IMR-90 (cell line): ENCODE measurements at regions not wholly inside any gene's neighbourhood (a gene's known extent, or its start where the extent isn't known, plus 50 kb on each side); places are given as distances from the start of the nearest gene placed in this dataset.

Source experiments
- ATAC-seq: fragments of 200-7000 bp; cut with Tn5 transposase; 2 replicates; pipeline ENCODE4 v1.9.1; 2020; ENCODE audit warnings: low read depth, mild to moderate bottlenecking, moderate library complexity
- BruUV-seq: library from RNA; stranded (reverse); fragments of 400-500 nt; replicated peaks from 2 replicates; lab custom pipeline; 2021; lab: Mats Ljungman, UMichigan
- CTCF ChIA-PET: fragments of 300-600 bp; formaldehyde crosslinking; extraction: SDS; loops from one replicate; lab custom pipeline; 2021; ENCODE audit warnings: antibody characterized with exemption; lab: Yijun Ruan, JAX
- POLR2A ChIA-PET: fragments of 300-600 bp; sonication (Branson Sonifier 250); formaldehyde crosslinking; loops from one replicate; lab custom pipeline; 2022; ENCODE audit warnings: antibody characterized with exemption; ENCODE audit not compliant: unreplicated experiment; lab: Charles Lee
- DNase-seq: peaks from one replicate; pipeline ENCODE4 v3.0.0; 2013
- H2AFZ ChIP-seq: replicated peaks from 2 replicates; pipeline ENCODE3; 2013; ENCODE audit warnings: low read length, mild to moderate bottlenecking; ENCODE audit not compliant: poor library complexity
- H2AK5ac ChIP-seq: 2 replicates; pipeline ENCODE4 v1.6.1; 2013; ENCODE audit warnings: low read depth, low read length, inconsistent platforms
- H2AK9ac ChIP-seq: replicated peaks from 2 replicates; pipeline ENCODE3; 2013; ENCODE audit warnings: mild to moderate bottlenecking, low read depth, low read length, moderate library complexity; ENCODE audit not compliant: poor library complexity
- H2BK120ac ChIP-seq: 2 replicates; pipeline ENCODE4 v1.6.1; 2013; ENCODE audit warnings: low read depth, low read length, inconsistent platforms
- H2BK15ac ChIP-seq: 3 replicates; pipeline ENCODE4 v1.6.1; 2013; ENCODE audit warnings: low read depth, low read length, inconsistent platforms
- H2BK20ac ChIP-seq: 2 replicates; pipeline ENCODE4 v1.6.1; 2013; ENCODE audit warnings: low read depth, mild to moderate bottlenecking, inconsistent platforms, low read length, moderate library complexity
- H2BK5ac ChIP-seq: 2 replicates; pipeline ENCODE4 v1.6.1; 2013; ENCODE audit warnings: mild to moderate bottlenecking, low read depth, low read length, inconsistent platforms; ENCODE audit not compliant: poor library complexity, severe bottlenecking
- H3K14ac ChIP-seq: replicated peaks from 2 replicates; pipeline ENCODE4 v1.6.1; 2013; ENCODE audit warnings: low read depth, low read length, inconsistent platforms
- H3K18ac ChIP-seq: 2 replicates; pipeline ENCODE4 v1.6.1; 2013; ENCODE audit warnings: low read depth, low read length, control low read depth
- H3K23ac ChIP-seq: 2 replicates; pipeline ENCODE4 v1.6.1; 2013; ENCODE audit warnings: low read depth, low read length, inconsistent platforms
- H3K27ac ChIP-seq: 2 replicates; pipeline ENCODE4 v1.5.1; 2013; ENCODE audit warnings: mild to moderate bottlenecking, control low read depth, low read length; ENCODE audit not compliant: insufficient read depth
- H3K27me3 ChIP-seq: 2 replicates; pipeline ENCODE4 v1.6.1; 2013; ENCODE audit warnings: low read length; ENCODE audit not compliant: control insufficient read depth, insufficient read depth
- H3K36me3 ChIP-seq: 2 replicates; pipeline ENCODE4 v1.6.1; 2013; ENCODE audit warnings: low read length, mixed read lengths; ENCODE audit not compliant: control insufficient read depth, insufficient read depth
- H3K4ac ChIP-seq: 2 replicates; pipeline ENCODE4 v1.6.1; 2013; ENCODE audit warnings: low read depth, low read length, inconsistent platforms
- H3K4me1 ChIP-seq: 2 replicates; pipeline ENCODE4 v1.6.1; 2013; ENCODE audit warnings: low read length, mixed read lengths; ENCODE audit not compliant: control insufficient read depth, insufficient read depth
- H3K4me2 ChIP-seq: 2 replicates; pipeline ENCODE4 v1.6.1; 2013; ENCODE audit warnings: low read depth, mild to moderate bottlenecking, control low read depth, low read length, moderate library complexity
- H3K4me3 ChIP-seq: 2 replicates; pipeline ENCODE4 v1.5.1; 2013; ENCODE audit warnings: low read depth, mild to moderate bottlenecking, control low read depth, low read length, moderate library complexity; ENCODE audit not compliant: insufficient read depth
- H3K56ac ChIP-seq: 2 replicates; pipeline ENCODE4 v1.6.1; 2013; ENCODE audit warnings: low read length, inconsistent platforms; ENCODE audit not compliant: insufficient read depth; ENCODE audit errors: extremely low read depth
- H3K79me1 ChIP-seq, 2 experiments: 2 replicates each; pipeline ENCODE4 v1.6.1; 2013; ENCODE audit warnings: low read length in 2 of 2, inconsistent platforms in 1 of 2, low read depth in 1 of 2
- H3K9ac ChIP-seq: 2 replicates; pipeline ENCODE4 v1.6.1; 2013; ENCODE audit warnings: low read depth, low read length, control low read depth
- H3K9me1 ChIP-seq: 2 replicates; pipeline ENCODE4 v1.6.1; 2013; ENCODE audit warnings: low read length, inconsistent platforms; ENCODE audit not compliant: insufficient read depth
- H3K9me3 ChIP-seq: 2 replicates; pipeline ENCODE4 v1.6.1; 2013; ENCODE audit warnings: low read length; ENCODE audit not compliant: control insufficient read depth, insufficient read depth
- H4K20me1 ChIP-seq: 2 replicates; pipeline ENCODE4 v1.6.1; 2013; ENCODE audit warnings: low read length, inconsistent platforms; ENCODE audit not compliant: insufficient read depth
- H4K5ac ChIP-seq: 2 replicates; pipeline ENCODE4 v1.6.1; 2013; ENCODE audit warnings: mild to moderate bottlenecking, low read depth, low read length, control low read depth
- H4K8ac ChIP-seq, 2 experiments: 2 replicates each; pipeline ENCODE4 v1.6.1; 2013; ENCODE audit warnings: low read depth in 2 of 2, low read length in 2 of 2, control low read depth in 1 of 2, inconsistent platforms in 1 of 2
- H4K91ac ChIP-seq: 2 replicates; pipeline ENCODE4 v1.6.1; 2013; ENCODE audit warnings: low read depth, low read length, inconsistent platforms; ENCODE audit not compliant: insufficient read depth
- CTCF ChIP-seq: conservative IDR thresholded peaks from 2 replicates; pipeline ENCODE4 v1.5.1; 2012; ENCODE audit warnings: mild to moderate bottlenecking, low read depth, low read length, improper control_type of control experiment
- MAZ ChIP-seq: IDR thresholded peaks from 2 replicates; pipeline ENCODE4 v1.6.1; 2012; ENCODE audit warnings: low read depth, mild to moderate bottlenecking, low read length, improper control_type of control experiment, moderate library complexity, borderline replicate concordance
- MXI1 ChIP-seq: IDR thresholded peaks from 2 replicates; pipeline ENCODE4 v1.6.1; 2012; ENCODE audit warnings: low read depth, mild to moderate bottlenecking, low read length, moderate library complexity, borderline replicate concordance
- RAD21 ChIP-seq: IDR thresholded peaks from 2 replicates; pipeline ENCODE4 v1.6.1; 2012; ENCODE audit warnings: low read length, improper control_type of control experiment
- RCOR1 ChIP-seq: IDR thresholded peaks from 2 replicates; pipeline ENCODE4 v1.6.1; 2012; ENCODE audit warnings: mild to moderate bottlenecking, low read length, improper control_type of control experiment; ENCODE audit not compliant: insufficient replicate concordance
- WGBS, 2 experiments: methylation state at CpG; one replicate each; pipeline versions ENCODE4 v1.1.5 to v1.1.7; 2013; ENCODE audit warnings: missing lambda C conversion rate in 2 of 2; ENCODE audit not compliant: insufficient read length in 1 of 2; ENCODE audit errors: extremely low coverage in 2 of 2; 5-methylcytosine and 5-hydroxymethylcytosine counted together
- dilution Hi-C: fragments of 300-500 bp; cut with HindIII; formaldehyde crosslinking; loops from one replicate; pipeline ENCODE4 v1.14.3; 2018; ENCODE audit warnings: low sequenced_read_pairs; ENCODE audit not compliant: unreplicated experiment
- in situ Hi-C: fragments of 300-500 bp; cut with MboI; formaldehyde crosslinking; loops from 3 replicates; pipeline ENCODE4 v1.14.3; 2019; ENCODE audit warnings: low sequenced_read_pairs, inconsistent platforms, mixed read lengths
- intact Hi-C: fragments of 100-400 bp; cut with micrococcal nuclease; formaldehyde crosslinking; loops from 2 replicates; pipeline ENCODE4 v1.10.0; 2022

DNA sequence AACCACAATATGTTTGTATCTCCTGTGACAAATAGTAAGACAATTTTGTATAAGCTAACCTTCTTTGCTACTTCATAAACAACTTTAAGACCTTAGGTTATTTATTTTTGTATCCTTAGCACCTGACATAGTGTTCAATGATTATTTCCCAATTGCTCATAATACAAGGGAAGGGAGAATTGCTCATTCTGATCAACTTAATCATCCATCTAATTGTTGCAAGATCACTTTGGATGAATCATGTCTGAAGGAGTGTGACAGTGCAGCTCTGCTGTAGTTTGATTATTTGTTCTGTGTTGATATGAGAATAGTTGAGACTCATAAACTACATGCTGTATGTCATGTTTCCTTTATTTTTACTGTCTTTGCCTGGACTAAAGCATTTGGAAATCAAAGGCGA lies 721.3 kb upstream of the SEMA6A start:
- H2AK9ac ChIP-seq: no peak overlapping the region
- no peaks in the 10 kb centered on the region for H3K79me1 ChIP-seq
- ATAC-seq: no peak
- BruUV-seq: no TSS peak
- H2BK5ac ChIP-seq: no peak overlapping the region
- dilution Hi-C loops: no loop called here
- peaks cover 2% of the 10 kb centered on the region; the same call in 1 of the 2 replicates for H3K9me3 ChIP-seq
- H2BK15ac ChIP-seq: no peak overlapping the region
- no peaks in the 10 kb centered on the region for H3K9me1 ChIP-seq
- no peak overlapping the region for H4K91ac ChIP-seq
- no peak overlapping the region for H3K4me3 ChIP-seq
- no peaks in the 10 kb centered on the region for H4K20me1 ChIP-seq
- no peaks in the 10 kb centered on the region for H3K4me1 ChIP-seq
- no peak overlapping the region for H2AFZ ChIP-seq
- H2BK120ac ChIP-seq: no peak overlapping the region
- no peak overlapping the region for H3K9ac ChIP-seq
- no peak overlapping the region for H2AK5ac ChIP-seq
- H3K23ac ChIP-seq: no peak overlapping the region
- no peak overlapping the region for H4K5ac ChIP-seq
- H3K14ac ChIP-seq: no peak overlapping the region
- H3K27ac ChIP-seq: no peak overlapping the region
- intact Hi-C loops: no loop called here
- H3K56ac ChIP-seq: no peak overlapping the region
- no peak overlapping the region for H4K8ac ChIP-seq
- POLR2A ChIA-PET: no interaction called here
- H3K4me2 ChIP-seq: no peak overlapping the region
- in situ Hi-C loops: no loop called here
- no CpG with 5 or more reads among the region's 1 CpG for WGBS, 2 experiments
- H2BK20ac ChIP-seq: no peak overlapping the region
- H3K18ac ChIP-seq: no peak overlapping the region
- H3K4ac ChIP-seq: no peak overlapping the region
- no peaks in the 10 kb centered on the region for H3K27me3 ChIP-seq
- CTCF ChIA-PET: no interaction called here
- TF ChIP-seq RCOR1 (no peak), CTCF (no peak), MAZ (no peak), MXI1 (no peak), RAD21 (no peak)
- no peaks in the 10 kb centered on the region for H3K36me3 ChIP-seq
- no peak for DNase-seq
